G401.6 (cell line): ENCODE measurements at regions not wholly inside any gene's neighbourhood (a gene's known extent, or its start where the extent isn't known, plus 50 kb on each side); places are given as distances from the start of the nearest gene placed in this dataset.

Source experiments
- FAIRE-seq: peaks from 2 replicates; lab custom pipeline; 2012; peaks lifted over from hg19 to GRCh38; lab: Jason Lieb, UNC

GRCh38 chr9:20291201-20291600 lies 331.1 kb downstream of the MLLT3 start:
- no peak for FAIRE-seq

GRCh38 chr9:20290257-20290656 lies 332.0 kb downstream of the MLLT3 start:
- FAIRE-seq = no peak

- FAIRE-seq = no peak
Observed at GRCh38 chr9:20289423-20290010, 332.8 kb downstream of the MLLT3 start.

GRCh38 chr9:20286969-20287368 lies 335.3 kb downstream of the MLLT3 start:
- FAIRE-seq = no peak

- no peak for FAIRE-seq
Observed at GRCh38 chr9:20286154-20286700, 336.1 kb downstream of the MLLT3 start.

- no peak for FAIRE-seq
Observed at GRCh38 chr9:20284601-20285289, 337.6 kb downstream of the MLLT3 start.

GRCh38 chr9:20280330-20280729 lies 342.0 kb downstream of the MLLT3 start:
- no peak for FAIRE-seq

- FAIRE-seq = no peak
Observed at GRCh38 chr9:20276762-20277161, 345.5 kb downstream of the MLLT3 start.

GRCh38 chr9:20271723-20272122 lies 350.6 kb downstream of the MLLT3 start:
- no peak for FAIRE-seq

- FAIRE-seq = no peak
Observed at GRCh38 chr9:20271096-20271495, 351.2 kb downstream of the MLLT3 start.

GRCh38 chr9:20270161-20270560 lies 352.1 kb downstream of the MLLT3 start:
- no peak for FAIRE-seq

GRCh38 chr9:20269620-20270019 lies 352.7 kb downstream of the MLLT3 start:
- no peak for FAIRE-seq

- FAIRE-seq = no peak
Observed at GRCh38 chr9:20264896-20265295, 357.4 kb downstream of the MLLT3 start.

- no peak for FAIRE-seq
Observed at GRCh38 chr9:20262611-20263010, 359.7 kb downstream of the MLLT3 start.

GRCh38 chr9:20256284-20256948 lies 365.9 kb downstream of the MLLT3 start:
- no peak for FAIRE-seq

- no peak for FAIRE-seq
Observed at GRCh38 chr9:20255052-20255451, 367.2 kb downstream of the MLLT3 start.

GRCh38 chr9:20253635-20254034 lies 368.7 kb downstream of the MLLT3 start:
- no peak for FAIRE-seq

GRCh38 chr9:20252778-20253177 lies 369.5 kb downstream of the MLLT3 start:
- FAIRE-seq = no peak

- FAIRE-seq = no peak
Observed at GRCh38 chr9:20250791-20251190, 371.5 kb downstream of the MLLT3 start.

- FAIRE-seq = no peak
Observed at GRCh38 chr9:20244271-20244670, 378.0 kb downstream of the MLLT3 start.

GRCh38 chr9:20243841-20244240 lies 378.5 kb downstream of the MLLT3 start:
- FAIRE-seq = no peak

- no peak for FAIRE-seq
Observed at GRCh38 chr9:20242510-20243189, 379.6 kb downstream of the MLLT3 start.

- FAIRE-seq = no peak
Observed at GRCh38 chr9:20240498-20240897, 381.8 kb downstream of the MLLT3 start.
